ENCODE measurements at regions not wholly inside any gene's neighbourhood (a gene's known extent, or its start where the extent isn't known, plus 50 kb on each side); places are given as distances from the start of the nearest gene placed in this dataset.

GRCh38 chr2:78876316-78876688, 149.2 kb upstream of the REG3G start:
- Mint-ChIP-seq H3K27me3 (ENCODE audit: low read depth in 3 of 3) (peaks cover 0 to 1% (median 0%) of the 10 kb centered on the region in 3 donors), H3K4me3 (no peak overlapping the region), H3K27ac (no peak overlapping the region), H3K36me3 (no peaks in the 10 kb centered on the region), H3K4me1 (peaks cover 6% of the 10 kb centered on the region), H3K9me3 (peaks cover 0 to 9% (median 4%) of the 10 kb centered on the region in 7 donors)
- no peak for TF ChIP-seq CTCF (IDR thresholded peaks at IDR 0.05)
- Histone ChIP-seq H3K4me2 (replicated peaks; ENCODE audit: extremely low read depth, low read length, poor library complexity, severe bottlenecking) (no peak overlapping the region), H3K4me1 (ENCODE audit: control insufficient read depth in 1 of 2, insufficient read depth in 2 of 2, low read length in 2 of 2) (peaks cover 3 to 9% of the 10 kb centered on the region in 2 donors), H3K79me2 (ENCODE audit: insufficient read depth, low read length) (no peaks in the 10 kb centered on the region), H3K9me3 (replicated peaks in 1 of 2; ENCODE audit: control insufficient read depth in 1 of 2, insufficient read depth in 1 of 2, low read length in 2 of 2) (no peaks in the 10 kb centered on the region), H3K9ac (ENCODE audit: insufficient read depth, low read length, poor library complexity, severe bottlenecking) (no peak overlapping the region), H3K36me3 (replicated peaks in 1 of 2; ENCODE audit: control insufficient read depth in 1 of 2, insufficient read depth in 2 of 2, low read length in 2 of 2) (no peaks in the 10 kb centered on the region), H3K4me3 (replicated peaks in 1 of 3; ENCODE audit: low read depth in 2 of 3, low read length in 3 of 3) (no peak overlapping the region), H3K27me3 (ENCODE audit: control insufficient read depth in 2 of 2, insufficient read depth in 2 of 2, low read length in 2 of 2) (no peaks in the 10 kb centered on the region), H3K27ac (ENCODE audit: low read depth in 1 of 2, low read length in 2 of 2) (no peak overlapping the region), H2AFZ (ENCODE audit: insufficient read depth, low read depth, low read length, poor library complexity, severe bottlenecking) (no peak overlapping the region), H4K20me1 (ENCODE audit: insufficient read depth, low read length) (no peaks in the 10 kb centered on the region)
- no peak for DNase-seq
- WGBS (ENCODE audit: insufficient coverage): no CpG with 5 or more reads among the region's 2 CpGs
- intact Hi-C loops (cut with micrococcal nuclease): no loop called here

DNA sequence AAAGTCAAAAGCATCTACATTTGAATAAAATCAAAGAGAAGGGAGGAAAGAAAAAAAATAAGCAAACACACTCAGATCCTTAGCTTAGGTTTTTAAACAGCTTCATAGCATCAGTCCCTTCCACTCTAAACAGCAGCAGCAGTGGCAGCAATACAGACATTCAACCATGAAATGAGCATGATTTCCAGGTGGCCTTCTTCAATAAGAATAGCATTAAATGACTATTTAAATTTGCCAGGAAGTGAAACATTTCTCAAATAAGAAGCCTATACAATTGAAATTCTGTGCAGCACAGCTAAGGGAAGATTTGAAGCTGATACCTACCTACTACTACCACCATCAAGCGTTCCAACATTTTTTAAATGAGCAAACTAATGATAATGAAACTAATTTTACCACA, 138.1 kb upstream of the REG3G start:
- H3K9me3 ChIP-seq (replicated peaks in 1 of 2; ENCODE audit: control insufficient read depth in 1 of 2, insufficient read depth in 1 of 2, low read length in 2 of 2): no peaks in the 10 kb centered on the region
- H3K27ac ChIP-seq (ENCODE audit: low read depth in 1 of 2, low read length in 2 of 2): no peak overlapping the region
- H3K9ac ChIP-seq (ENCODE audit: insufficient read depth, low read length, poor library complexity, severe bottlenecking): no peak overlapping the region
- Mint-ChIP-seq H3K9me3 (peaks cover 0 to 5% (median 0%) of the 10 kb centered on the region in 7 donors), H3K4me3 (no peak overlapping the region), H3K27me3 (ENCODE audit: low read depth in 3 of 3) (peaks cover 2 to 4% (median 3%) of the 10 kb centered on the region in 3 donors), H3K4me1 (no peaks in the 10 kb centered on the region), H3K36me3 (no peaks in the 10 kb centered on the region), H3K27ac (no peak overlapping the region)
- no peaks in the 10 kb centered on the region for H3K36me3 ChIP-seq (replicated peaks in 1 of 2; ENCODE audit: control insufficient read depth in 1 of 2, insufficient read depth in 2 of 2, low read length in 2 of 2)
- DNase-seq: no peak
- no CpG with 5 or more reads among the region's 1 CpG for WGBS (ENCODE audit: insufficient coverage)
- intact Hi-C loops (cut with micrococcal nuclease): no loop called here
- no peak overlapping the region for H2AFZ ChIP-seq (ENCODE audit: insufficient read depth, low read depth, low read length, poor library complexity, severe bottlenecking)
- H3K4me2 ChIP-seq (replicated peaks; ENCODE audit: extremely low read depth, low read length, poor library complexity, severe bottlenecking): no peak overlapping the region
- H3K4me3 ChIP-seq (replicated peaks in 1 of 3; ENCODE audit: low read depth in 2 of 3, low read length in 3 of 3): no peak overlapping the region
- no peaks in the 10 kb centered on the region for H3K27me3 ChIP-seq (ENCODE audit: control insufficient read depth in 2 of 2, insufficient read depth in 2 of 2, low read length in 2 of 2)
- no peaks in the 10 kb centered on the region for H4K20me1 ChIP-seq (ENCODE audit: insufficient read depth, low read length)
- no peaks in the 10 kb centered on the region for H3K79me2 ChIP-seq (ENCODE audit: insufficient read depth, low read length)
- H3K4me1 ChIP-seq (ENCODE audit: control insufficient read depth in 1 of 2, insufficient read depth in 2 of 2, low read length in 2 of 2): no peaks in the 10 kb centered on the region
- no peak for TF ChIP-seq CTCF (IDR thresholded peaks at IDR 0.05)

Measured in CD14-positive monocyte (primary cell).